ENCODE measurements at regions not wholly inside any gene's neighbourhood (a gene's known extent, or its start where the extent isn't known, plus 50 kb on each side); places are given as distances from the start of the nearest gene placed in this dataset.

DNA sequence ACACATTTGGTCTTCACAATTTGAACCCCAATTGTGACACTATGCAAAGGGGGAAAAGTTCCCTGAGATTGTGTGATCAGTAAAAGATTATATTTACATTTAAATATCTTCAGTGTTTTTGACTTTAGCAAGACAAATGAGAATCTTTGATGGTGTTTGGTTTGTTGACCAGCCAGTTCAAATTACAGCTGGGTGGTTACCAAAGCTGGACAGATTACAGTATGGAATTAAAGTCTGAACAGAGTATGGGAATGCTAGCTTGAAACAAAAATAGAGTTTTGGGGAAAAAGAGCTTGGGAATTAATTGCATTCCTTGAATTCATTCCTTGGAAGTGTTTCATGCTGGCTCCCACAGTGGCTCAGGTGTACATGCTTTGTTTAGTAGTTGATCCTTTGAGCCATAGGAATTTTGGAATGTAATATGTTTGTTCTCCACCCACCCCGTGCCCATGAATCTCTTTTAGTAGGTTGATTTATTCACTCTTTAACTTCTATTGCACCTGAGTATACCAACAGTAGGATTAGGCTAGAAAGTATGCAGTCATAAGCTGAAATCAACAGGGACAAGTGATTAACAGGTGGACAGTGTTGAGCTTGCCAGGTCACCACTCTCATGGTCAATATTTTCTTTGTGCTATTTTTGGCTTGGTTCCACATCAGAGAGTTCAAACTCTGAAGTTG is 81.1 kb upstream of the HELT start:
- no peak for TF ChIP-seq YBX1 (IDR thresholded peaks at IDR 0.05)
- TF ChIP-seq, protein P1, sequence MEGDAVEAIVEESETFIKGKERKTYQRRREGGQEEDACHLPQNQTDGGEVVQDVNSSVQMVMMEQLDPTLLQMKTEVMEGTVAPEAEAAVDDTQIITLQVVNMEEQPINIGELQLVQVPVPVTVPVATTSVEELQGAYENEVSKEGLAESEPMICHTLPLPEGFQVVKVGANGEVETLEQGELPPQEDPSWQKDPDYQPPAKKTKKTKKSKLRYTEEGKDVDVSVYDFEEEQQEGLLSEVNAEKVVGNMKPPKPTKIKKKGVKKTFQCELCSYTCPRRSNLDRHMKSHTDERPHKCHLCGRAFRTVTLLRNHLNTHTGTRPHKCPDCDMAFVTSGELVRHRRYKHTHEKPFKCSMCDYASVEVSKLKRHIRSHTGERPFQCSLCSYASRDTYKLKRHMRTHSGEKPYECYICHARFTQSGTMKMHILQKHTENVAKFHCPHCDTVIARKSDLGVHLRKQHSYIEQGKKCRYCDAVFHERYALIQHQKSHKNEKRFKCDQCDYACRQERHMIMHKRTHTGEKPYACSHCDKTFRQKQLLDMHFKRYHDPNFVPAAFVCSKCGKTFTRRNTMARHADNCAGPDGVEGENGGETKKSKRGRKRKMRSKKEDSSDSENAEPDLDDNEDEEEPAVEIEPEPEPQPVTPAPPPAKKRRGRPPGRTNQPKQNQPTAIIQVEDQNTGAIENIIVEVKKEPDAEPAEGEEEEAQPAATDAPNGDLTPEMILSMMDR (IDR thresholded peaks at IDR 0.05 in 2 of 3, conservative IDR thresholded peaks at IDR 0.05 in 1 of 3; ENCODE audit: control insufficient read depth in 2 of 3, extremely low read depth in 1 of 3, insufficient read depth in 1 of 3, low read depth in 3 of 3, low read length in 3 of 3), result no peak
